Fibroblast of lung (primary cell): ENCODE measurements at regions not wholly inside any gene's neighbourhood (a gene's known extent, or its start where the extent isn't known, plus 50 kb on each side); places are given as distances from the start of the nearest gene placed in this dataset.

ENCODE experiments used
- DNase-seq, 2 donors: peaks; one replicate each; pipeline versions ENCODE4 v3.0.0 to v3.0.0-alpha.2; 2010; ENCODE audit warnings: low read depth in 2 of 2
- H2AFZ ChIP-seq: 2 replicates; pipeline ENCODE4 v1.5.1; 2012; ENCODE audit warnings: low read length, control low read depth, inconsistent platforms
- H3K27ac ChIP-seq: 2 replicates; pipeline ENCODE4 v1.5.1; 2011; ENCODE audit warnings: low read length, control low read depth; ENCODE audit not compliant: insufficient read depth
- H3K27me3 ChIP-seq: 2 replicates; pipeline ENCODE4 v1.5.1; 2011; ENCODE audit warnings: mild to moderate bottlenecking, low read length; ENCODE audit not compliant: control insufficient read depth, insufficient read depth
- H3K36me3 ChIP-seq: 2 replicates; pipeline ENCODE4 v1.5.1; 2011; ENCODE audit warnings: low read length; ENCODE audit not compliant: control insufficient read depth, insufficient read depth
- H3K4me1 ChIP-seq: 2 replicates; pipeline ENCODE4 v1.5.1; 2011; ENCODE audit warnings: low read length; ENCODE audit not compliant: control insufficient read depth, insufficient read depth; ENCODE audit errors: extremely low read depth
- H3K4me2 ChIP-seq: 2 replicates; pipeline ENCODE4 v1.5.1; 2011; ENCODE audit warnings: low read length, control low read depth; ENCODE audit not compliant: insufficient read depth; ENCODE audit errors: extremely low read depth
- H3K4me3 ChIP-seq, 4 experiments: fragments of 200-600 bp in 1 of 4; sonication (generic) in 1 of 4; replicated peaks in 1 of 4; 2 replicates each; pipeline ENCODE4 v1.5.1; 2011 to 2016; ENCODE audit warnings: low read length in 4 of 4, low read depth in 3 of 4, mild to moderate bottlenecking in 3 of 4, control low read depth in 2 of 4, inconsistent platforms in 1 of 4, mixed read lengths in 1 of 4; ENCODE audit not compliant: insufficient read depth in 1 of 4; ENCODE audit errors: control extremely low read depth in 1 of 4
- H3K79me2 ChIP-seq: 2 replicates; pipeline ENCODE4 v1.5.1; 2012; ENCODE audit warnings: mild to moderate bottlenecking, low read length, inconsistent platforms; ENCODE audit not compliant: control insufficient read depth, insufficient read depth
- H3K9ac ChIP-seq: 2 replicates; pipeline ENCODE4 v1.5.1; 2011; ENCODE audit warnings: mild to moderate bottlenecking, low read length, control low read depth; ENCODE audit not compliant: insufficient read depth
- H3K9me3 ChIP-seq: 2 replicates; pipeline ENCODE4 v1.5.1; 2012; ENCODE audit warnings: low read depth, low read length; ENCODE audit not compliant: control insufficient read depth, insufficient read depth
- H4K20me1 ChIP-seq: 2 replicates; pipeline ENCODE4 v1.5.1; 2011; ENCODE audit warnings: low read length; ENCODE audit not compliant: control insufficient read depth, insufficient read depth; ENCODE audit errors: extremely low read depth
- CTCF ChIP-seq, 2 donors: IDR thresholded peaks in 1 of 2; conservative IDR thresholded peaks in 1 of 2; 1 replicate in 1 of 2; 2 replicates in 1 of 2; pipeline ENCODE4 v1.5.1; 2011 to 2012; ENCODE audit warnings: low read length in 2 of 2, control low read depth in 1 of 2, inconsistent platforms in 1 of 2, low read depth in 1 of 2, mild to moderate bottlenecking in 1 of 2
- EZH2 ChIP-seq: IDR thresholded peaks from 2 replicates; pipeline ENCODE4 v1.5.1; 2012; ENCODE audit warnings: low read length, control low read depth, mild to moderate bottlenecking; ENCODE audit errors: missing control alignments

GRCh38 chr2:217011576-217011975 lies 151.7 kb upstream of the TNP1 start:
- Histone ChIP-seq H3K79me2 (no peaks in the 10 kb centered on the region), H3K9ac (no peak overlapping the region), H4K20me1 (no peaks in the 10 kb centered on the region), H3K9me3 (no peaks in the 10 kb centered on the region), H3K36me3 (no peaks in the 10 kb centered on the region), H2AFZ (no peak overlapping the region), H3K27me3 (peaks cover 5% of the 10 kb centered on the region), H3K4me2 (no peak overlapping the region), H3K4me3 (no peak overlapping the region), H3K27ac (no peak overlapping the region), H3K4me1 (no peaks in the 10 kb centered on the region)
- TF ChIP-seq CTCF (conservative IDR thresholded peaks at IDR 0.05 in 1 of 2, IDR thresholded peaks at IDR 0.05 in 1 of 2; ENCODE audit: low read depth in 1 of 2, low read length in 2 of 2) (no peak), EZH2 (no peak)
- no peak for DNase-seq

GRCh38 chr2:217010173-217010572 lies 150.3 kb upstream of the TNP1 start:
- Histone ChIP-seq H2AFZ (no peak overlapping the region), H3K27me3 (peaks cover 5% of the 10 kb centered on the region), H3K79me2 (no peaks in the 10 kb centered on the region), H3K4me2 (no peak overlapping the region), H3K36me3 (no peaks in the 10 kb centered on the region), H3K4me1 (no peaks in the 10 kb centered on the region), H3K4me3 (no peak overlapping the region), H3K9ac (no peak overlapping the region), H3K9me3 (no peaks in the 10 kb centered on the region), H3K27ac (no peak overlapping the region), H4K20me1 (no peaks in the 10 kb centered on the region)
- peak in 1 of 2 donors; percentile 3 for DNase-seq
- TF ChIP-seq CTCF (conservative IDR thresholded peaks at IDR 0.05 in 1 of 2, IDR thresholded peaks at IDR 0.05 in 1 of 2; ENCODE audit: low read depth in 1 of 2, low read length in 2 of 2) (no peak), EZH2 (no peak)

- Histone ChIP-seq H3K4me2 (no peak overlapping the region), H3K9ac (no peak overlapping the region), H3K36me3 (no peaks in the 10 kb centered on the region), H3K79me2 (no peaks in the 10 kb centered on the region), H3K9me3 (no peaks in the 10 kb centered on the region), H3K27ac (no peak overlapping the region), H3K4me1 (no peaks in the 10 kb centered on the region), H3K4me3 (no peak overlapping the region), H3K27me3 (peaks cover 5% of the 10 kb centered on the region), H2AFZ (no peak overlapping the region), H4K20me1 (no peaks in the 10 kb centered on the region)
- no peak for DNase-seq
- no peak for TF ChIP-seq CTCF (conservative IDR thresholded peaks at IDR 0.05 in 1 of 2, IDR thresholded peaks at IDR 0.05 in 1 of 2; ENCODE audit: low read depth in 1 of 2, low read length in 2 of 2)
- TF ChIP-seq EZH2 = no peak
These were observed 148.9 kb upstream of the TNP1 start for GRCh38 chr2:217008794-217009193.
